ENCODE measurements at regions not wholly inside any gene's neighbourhood (a gene's known extent, or its start where the extent isn't known, plus 50 kb on each side); places are given as distances from the start of the nearest gene placed in this dataset.

DNA sequence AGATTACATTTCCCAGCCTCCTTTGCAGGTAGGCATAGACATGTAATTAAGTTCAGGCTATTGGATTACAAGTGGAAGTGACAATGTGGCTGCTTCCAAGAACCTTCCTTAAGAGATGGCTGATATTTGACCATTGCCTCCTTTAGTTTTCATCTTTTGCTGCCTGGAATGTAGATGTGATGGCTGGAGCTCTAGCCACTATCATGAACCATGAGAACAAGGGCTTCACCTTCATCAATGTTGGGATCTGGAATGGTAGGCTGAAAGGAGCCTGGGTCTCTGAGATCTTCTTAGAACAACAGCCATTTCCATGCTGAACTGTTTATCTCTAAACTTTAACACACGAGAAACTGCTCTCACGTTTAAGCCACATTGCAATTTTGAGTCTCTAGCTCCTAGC, 158.7 kb upstream of the ATP6AP2 start:
- Histone ChIP-seq H3K27ac (no peak overlapping the region), H3K27me3 (peaks cover 0 to 3% (median 0%) of the 10 kb centered on the region in 3 donors), H3K4me3 (no peak overlapping the region), H3K9me3 (no peaks in the 10 kb centered on the region), H3K4me1 (no peaks in the 10 kb centered on the region), H3K36me3 (no peaks in the 10 kb centered on the region)
- in situ Hi-C loops (cut with MboI; ENCODE audit: low sequenced_read_pairs in 4 of 4), result no loop called here
- ATAC-seq (no peak), DNase-seq (no peak)
- intact Hi-C loops (cut with DNase I; ENCODE audit: low total_unique reads), result no loop called here
- no peak for TF ChIP-seq POLR2A (IDR thresholded peaks at IDR 0.05)
- TF ChIP-seq, protein P1, sequence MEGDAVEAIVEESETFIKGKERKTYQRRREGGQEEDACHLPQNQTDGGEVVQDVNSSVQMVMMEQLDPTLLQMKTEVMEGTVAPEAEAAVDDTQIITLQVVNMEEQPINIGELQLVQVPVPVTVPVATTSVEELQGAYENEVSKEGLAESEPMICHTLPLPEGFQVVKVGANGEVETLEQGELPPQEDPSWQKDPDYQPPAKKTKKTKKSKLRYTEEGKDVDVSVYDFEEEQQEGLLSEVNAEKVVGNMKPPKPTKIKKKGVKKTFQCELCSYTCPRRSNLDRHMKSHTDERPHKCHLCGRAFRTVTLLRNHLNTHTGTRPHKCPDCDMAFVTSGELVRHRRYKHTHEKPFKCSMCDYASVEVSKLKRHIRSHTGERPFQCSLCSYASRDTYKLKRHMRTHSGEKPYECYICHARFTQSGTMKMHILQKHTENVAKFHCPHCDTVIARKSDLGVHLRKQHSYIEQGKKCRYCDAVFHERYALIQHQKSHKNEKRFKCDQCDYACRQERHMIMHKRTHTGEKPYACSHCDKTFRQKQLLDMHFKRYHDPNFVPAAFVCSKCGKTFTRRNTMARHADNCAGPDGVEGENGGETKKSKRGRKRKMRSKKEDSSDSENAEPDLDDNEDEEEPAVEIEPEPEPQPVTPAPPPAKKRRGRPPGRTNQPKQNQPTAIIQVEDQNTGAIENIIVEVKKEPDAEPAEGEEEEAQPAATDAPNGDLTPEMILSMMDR (IDR thresholded peaks at IDR 0.05 in 4 of 5, conservative IDR thresholded peaks at IDR 0.05 in 1 of 5), result no peak

DNA sequence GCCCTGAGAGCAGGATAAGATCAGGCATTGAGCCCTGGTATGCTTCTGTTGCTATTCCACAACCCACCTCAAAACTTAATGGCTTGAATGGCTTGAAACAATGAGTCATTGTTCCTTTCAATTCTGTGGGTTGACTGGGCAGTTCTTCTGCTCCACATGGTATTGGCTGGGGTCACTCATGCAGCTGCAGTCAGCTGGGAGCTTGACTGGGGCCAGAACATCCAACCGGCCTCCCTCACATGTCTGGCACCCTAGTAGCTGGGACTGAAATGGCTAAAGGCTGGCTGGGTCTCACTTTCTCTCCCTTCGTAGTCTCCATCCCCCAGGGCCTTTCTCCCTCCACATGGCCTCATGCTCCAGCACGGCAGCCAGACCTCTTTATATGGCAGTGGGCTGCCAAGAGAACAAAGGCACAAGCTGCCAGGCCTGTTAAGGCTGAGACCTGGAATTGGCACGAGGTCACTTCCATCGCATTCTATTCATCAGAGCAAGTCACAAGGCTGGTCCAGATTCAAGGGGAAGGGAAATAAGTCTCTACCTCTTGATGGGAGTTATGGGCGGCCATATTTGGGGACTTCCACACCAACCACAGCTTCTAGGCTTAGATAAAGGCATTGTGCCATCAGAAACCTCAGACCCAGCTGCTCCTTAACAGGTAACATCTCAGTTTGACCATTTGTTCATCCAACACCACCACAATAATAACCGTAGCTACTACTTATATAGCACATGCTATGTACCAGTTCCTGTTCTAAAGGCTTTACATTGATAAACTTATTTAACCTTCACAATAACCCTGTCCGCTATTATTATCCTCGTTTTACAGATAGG, 159.7 kb upstream of the ATP6AP2 start:
- Histone ChIP-seq H3K36me3 (no peaks in the 10 kb centered on the region), H3K27me3 (peaks cover 0 to 3% (median 0%) of the 10 kb centered on the region in 3 donors), H3K4me3 (no peak overlapping the region), H3K9me3 (no peaks in the 10 kb centered on the region), H3K27ac (no peak overlapping the region), H3K4me1 (no peaks in the 10 kb centered on the region)
- no peak for TF ChIP-seq POLR2A (IDR thresholded peaks at IDR 0.05)
- TF ChIP-seq, protein P1 (IDR thresholded peaks at IDR 0.05 in 4 of 5, conservative IDR thresholded peaks at IDR 0.05 in 1 of 5), result no peak
- DNase-seq (no peak), ATAC-seq (no peak)
- intact Hi-C loops (cut with DNase I; ENCODE audit: low total_unique reads) (no loop called here), in situ Hi-C loops (cut with MboI; ENCODE audit: low sequenced_read_pairs in 4 of 4) (no loop called here)

DNA sequence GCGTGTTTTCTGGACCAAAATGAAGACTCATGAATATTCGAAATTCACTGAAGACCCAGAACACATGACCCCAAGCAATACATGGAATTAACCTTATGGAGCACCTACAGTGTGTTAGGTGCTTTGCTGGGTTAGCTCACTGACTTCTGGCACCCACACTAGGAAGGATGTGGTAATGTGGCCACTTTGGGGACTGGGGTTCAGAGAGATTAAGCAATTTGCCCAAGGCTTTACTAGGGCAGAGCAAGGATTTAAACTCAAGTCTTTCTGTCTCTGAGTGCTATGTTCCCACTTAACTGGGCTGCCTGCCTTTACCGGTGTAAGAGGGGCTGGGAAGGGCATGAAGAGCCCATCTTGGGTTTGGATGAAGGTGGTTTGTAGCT, 162.0 kb upstream of the ATP6AP2 start:
- intact Hi-C loops (cut with DNase I; ENCODE audit: low total_unique reads) (no loop called here), in situ Hi-C loops (cut with MboI; ENCODE audit: low sequenced_read_pairs in 4 of 4) (no loop called here)
- Histone ChIP-seq H3K36me3 (no peaks in the 10 kb centered on the region), H3K4me3 (no peak overlapping the region), H3K4me1 (no peaks in the 10 kb centered on the region), H3K9me3 (no peaks in the 10 kb centered on the region), H3K27ac (no peak overlapping the region), H3K27me3 (peaks cover 0 to under 1% (median 0%) of the 10 kb centered on the region in 3 donors)
- no peak for TF ChIP-seq POLR2A (IDR thresholded peaks at IDR 0.05)
- TF ChIP-seq, protein P1 (IDR thresholded peaks at IDR 0.05 in 4 of 5, conservative IDR thresholded peaks at IDR 0.05 in 1 of 5), result no peak
- ATAC-seq (no peak), DNase-seq (no peak)

DNA sequence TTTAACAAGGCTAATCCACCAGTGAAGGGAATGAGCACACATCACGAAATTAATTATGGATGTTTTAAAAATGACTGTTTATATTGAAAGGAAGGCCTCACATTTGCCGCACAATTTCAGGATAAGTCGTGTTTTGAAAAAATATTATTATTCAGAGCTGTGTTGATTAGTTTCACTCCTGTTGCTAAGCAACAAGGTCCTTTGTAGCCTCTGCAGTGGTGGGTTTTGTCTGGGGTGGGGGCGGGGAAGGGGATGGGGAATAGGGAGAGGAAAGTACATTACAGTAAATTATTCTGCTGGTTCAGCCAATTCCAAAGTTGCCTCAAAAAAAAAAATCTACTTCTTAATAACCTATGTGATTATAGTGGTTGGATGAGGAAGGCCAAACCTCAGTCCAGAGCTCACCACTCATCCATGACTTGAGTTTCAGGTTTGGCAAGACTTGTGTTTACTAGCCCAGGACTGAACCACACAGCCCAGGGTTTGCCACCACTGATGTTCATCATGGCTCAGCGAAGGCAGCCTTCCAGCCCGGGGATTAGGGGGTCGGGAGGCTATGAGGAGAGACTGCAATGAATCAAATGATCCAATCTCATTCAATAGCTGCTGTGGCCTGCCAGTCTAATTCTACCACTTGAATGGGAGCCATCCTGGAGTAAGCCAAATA, 162.5 kb upstream of the ATP6AP2 start:
- Histone ChIP-seq H3K4me3 (no peak overlapping the region), H3K9me3 (no peaks in the 10 kb centered on the region), H3K4me1 (no peaks in the 10 kb centered on the region), H3K27ac (no peak overlapping the region), H3K36me3 (no peaks in the 10 kb centered on the region), H3K27me3 (no peaks in the 10 kb centered on the region)
- in situ Hi-C loops (cut with MboI; ENCODE audit: low sequenced_read_pairs in 4 of 4) (no loop called here), intact Hi-C loops (cut with DNase I; ENCODE audit: low total_unique reads) (no loop called here)
- no peak for TF ChIP-seq POLR2A (IDR thresholded peaks at IDR 0.05)
- TF ChIP-seq, protein P1 (IDR thresholded peaks at IDR 0.05 in 4 of 5, conservative IDR thresholded peaks at IDR 0.05 in 1 of 5), result no peak
- DNase-seq, result no peak
- ATAC-seq, result no peak
